Spleen (tissue), 7 donors: ENCODE measurements at regions not wholly inside any gene's neighbourhood (a gene's known extent, or its start where the extent isn't known, plus 50 kb on each side); places are given as distances from the start of the nearest gene placed in this dataset.

Experiments
- CTCF ChIP-seq, 11 experiments: fragments of 200-600 bp in 7 of 11; fragments of 450-650 bp in 4 of 11; sonication (generic) in 4 of 11; IDR thresholded peaks in 8 of 11; conservative IDR thresholded peaks in 3 of 11; 1 replicate in 7 of 11; 2 replicates in 4 of 11; pipeline versions ENCODE4 v1.4.0 to v1.8.0; 2016 to 2021; ENCODE audit warnings: antibody characterized with exemption in 11 of 11, inconsistent platforms in 4 of 11, mild to moderate bottlenecking in 1 of 11
- POLR2AphosphoS5 ChIP-seq, 3 donors: sonication (generic); formaldehyde crosslinking; IDR thresholded peaks; one replicate each; pipeline ENCODE4 v1.5.1; 2017; ENCODE audit warnings: antibody characterized with exemption in 3 of 3
- donor health status: DM: no; HTN: no; CAD: no; lungs with moderate emphysema.
- donor health status: DM: no; HTN: no; CAD: no.
- donor health status: DM: no; HTN: no; CAD: no.

DNA sequence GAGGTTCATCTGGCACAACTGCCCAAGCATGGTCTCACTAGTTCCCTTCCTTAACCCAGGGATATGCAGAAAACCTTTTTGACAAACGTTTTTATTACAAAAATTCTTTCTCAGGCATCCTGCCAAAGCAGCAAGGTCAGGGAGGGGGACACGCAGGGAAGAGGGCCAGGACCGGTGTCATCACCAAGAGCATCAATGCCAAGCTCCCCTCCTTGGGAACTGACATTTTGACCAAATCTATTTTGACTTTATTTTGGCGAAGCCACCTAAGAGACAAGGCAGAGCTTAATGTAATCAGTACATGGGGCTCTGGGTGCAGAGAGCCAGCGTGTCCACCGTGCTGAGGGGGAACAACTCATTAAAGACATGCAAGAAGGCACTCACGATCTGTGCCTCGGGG, 265.2 kb downstream of the CBLN1 start:
- TF ChIP-seq CTCF (IDR thresholded peaks at IDR 0.05 in 8 of 11, conservative IDR thresholded peaks at IDR 0.05 in 3 of 11), result no peak
- TF ChIP-seq POLR2AphosphoS5 (IDR thresholded peaks at IDR 0.05), result no peak
